ENCODE measurements at regions not wholly inside any gene's neighbourhood (a gene's known extent, or its start where the extent isn't known, plus 50 kb on each side); places are given as distances from the start of the nearest gene placed in this dataset.

- TF ChIP-seq CTCF (IDR thresholded peaks at IDR 0.05; ENCODE audit: low read length), result no peak
- TF ChIP-seq EZH2 (IDR thresholded peaks at IDR 0.05; ENCODE audit: borderline replicate concordance, low read length), result no peak
Observed at GRCh38 chr10:53314876-53315275, 542.3 kb upstream of the MBL2 start.

Data from OCI-LY1 (cell line).